HL-60 (cell line): ENCODE measurements at regions not wholly inside any gene's neighbourhood (a gene's known extent, or its start where the extent isn't known, plus 50 kb on each side); places are given as distances from the start of the nearest gene placed in this dataset.

Source experiments
- CTCF ChIP-seq: IDR thresholded peaks from one replicate; pipeline ENCODE4 v1.5.1; 2011; ENCODE audit warnings: low read length, control low read depth, inconsistent platforms; ENCODE audit not compliant: insufficient read depth
- POLR2AphosphoS5 ChIP-seq: IDR thresholded peaks from 2 replicates; pipeline ENCODE4 v1.6.1; 2012; ENCODE audit warnings: low read depth
- REST ChIP-seq: IDR thresholded peaks from 2 replicates; pipeline ENCODE4 v1.6.1; 2012; ENCODE audit warnings: low read depth; ENCODE audit not compliant: insufficient replicate concordance

GRCh38 chr7:65554-65953 lies 126.8 kb upstream of the FAM20C start:
- TF ChIP-seq POLR2AphosphoS5 (no peak), CTCF (no peak), REST (no peak)
